GM12878 (cell line): ENCODE measurements at regions not wholly inside any gene's neighbourhood (a gene's known extent, or its start where the extent isn't known, plus 50 kb on each side); places are given as distances from the start of the nearest gene placed in this dataset.
A peak's percentile ranks its signal among the peaks of the same experiment; 100 is the strongest.

ENCODE experiments used
- ATAC-seq: fragments of 200-7000 bp; cut with Tn5 transposase; 3 replicates; pipeline ENCODE4 v1.9.1; 2020; ENCODE audit warnings: mild to moderate bottlenecking, moderate library complexity
- BruUV-seq: library from RNA; stranded (reverse); fragments of 400-500 nt; replicated peaks from 2 replicates; lab custom pipeline; 2021; lab: Mats Ljungman, UMichigan
- CTCF ChIA-PET: fragments of 300-600 bp; sonication (Branson Sonifier 250); formaldehyde crosslinking; extraction: SDS; loops from one replicate; lab custom pipeline; 2021; ENCODE audit warnings: inconsistent platforms; lab: Yijun Ruan, JAX
- POLR2A ChIA-PET: fragments of 350-600 bp; formaldehyde crosslinking; extraction: SDS; loops from one replicate; lab custom pipeline; 2021; ENCODE audit warnings: inconsistent platforms; lab: Charles Lee
- RAD21 ChIA-PET: fragments of 300-600 bp; sonication (Branson Sonifier 250); formaldehyde crosslinking; loops from one replicate; lab custom pipeline; 2023; ENCODE audit warnings: antibody characterized with exemption; ENCODE audit not compliant: unreplicated experiment; lab: Charles Lee
- SMC1A ChIA-PET: fragments of 300-600 bp; sonication (Branson Sonifier 250); formaldehyde crosslinking; loops from one replicate; lab custom pipeline; 2023; ENCODE audit not compliant: unreplicated experiment, uncharacterized antibody; lab: Charles Lee
- DNase-seq: peaks from one replicate; pipeline ENCODE4 v3.0.0-alpha.2; 2011; ENCODE audit warnings: low read depth, low spot score
- FAIRE-seq: peaks from 3 replicates; lab custom pipeline; 2011; peaks lifted over from hg19 to GRCh38; lab: Jason Lieb, UNC
- H2AFZ ChIP-seq: 2 replicates; pipeline ENCODE4 v1.6.0; 2011; ENCODE audit warnings: low read depth, low read length, control low read depth; ENCODE audit not compliant: control insufficient read depth
- H3K27ac ChIP-seq: 2 replicates; pipeline ENCODE4 v1.5.1; 2011; ENCODE audit warnings: control low read depth; ENCODE audit not compliant: control insufficient read depth, insufficient read depth
- H3K27me3 ChIP-seq, 2 experiments: replicated peaks in 1 of 2; 2 replicates each; pipeline versions ENCODE4 v1.6.0 to v1.6.1; 2011; ENCODE audit warnings: low read length in 1 of 2; ENCODE audit not compliant: control insufficient read depth in 2 of 2, insufficient read depth in 2 of 2
- H3K36me3 ChIP-seq, 2 experiments: 2 replicates each; pipeline ENCODE4 v1.5.1; 2011; ENCODE audit warnings: low read length in 1 of 2; ENCODE audit not compliant: control insufficient read depth in 2 of 2, insufficient read depth in 2 of 2
- H3K4me1 ChIP-seq: 2 replicates; pipeline ENCODE4 v1.6.1; 2011; ENCODE audit warnings: mild to moderate bottlenecking, low read length, moderate library complexity, mixed read lengths; ENCODE audit not compliant: control insufficient read depth, insufficient read depth
- H3K4me2 ChIP-seq: 2 replicates; pipeline ENCODE4 v1.6.0; 2011; ENCODE audit warnings: control low read depth; ENCODE audit not compliant: control insufficient read depth, insufficient read depth
- H3K4me3 ChIP-seq: fragments of 200-600 bp; sonication (generic); 2 replicates; pipeline ENCODE4 v1.5.1; 2016
- H3K79me2 ChIP-seq: 2 replicates; pipeline ENCODE4 v1.6.0; 2011; ENCODE audit warnings: low read length; ENCODE audit not compliant: control insufficient read depth, insufficient read depth
- H3K9ac ChIP-seq: 2 replicates; pipeline ENCODE4 v1.8.0; 2011; ENCODE audit warnings: low read length, control low read depth, mixed read lengths; ENCODE audit not compliant: control insufficient read depth, insufficient read depth
- H3K9me3 ChIP-seq: replicated peaks from 3 replicates; pipeline ENCODE4 v1.5.1; 2011; ENCODE audit warnings: mild to moderate bottlenecking, low read length; ENCODE audit not compliant: control insufficient read depth, insufficient read depth
- H4K20me1 ChIP-seq: 2 replicates; pipeline ENCODE4 v1.6.0; 2011; ENCODE audit not compliant: control insufficient read depth, insufficient read depth
- BRCA1 ChIP-seq: IDR thresholded peaks from 2 replicates; pipeline ENCODE4 v1.6.1; 2011; ENCODE audit warnings: low read depth, low read length, improper control_type of control experiment
- CBFB ChIP-seq: IDR thresholded peaks from 2 replicates; pipeline ENCODE4 v1.6.1; 2016; ENCODE audit warnings: antibody characterized with exemption, low read depth
- CBX5 ChIP-seq: sonication (generic); IDR thresholded peaks from 2 replicates; pipeline ENCODE4 v1.6.1; 2016; ENCODE audit warnings: low read depth, moderate library complexity, mild to moderate bottlenecking, inconsistent platforms
- CREB1 ChIP-seq: IDR thresholded peaks from 2 replicates; pipeline ENCODE4 v1.6.1; 2012; ENCODE audit warnings: low read depth, mild to moderate bottlenecking, inconsistent platforms
- CREM ChIP-seq: IDR thresholded peaks from 2 replicates; pipeline ENCODE4 v1.6.1; 2014; ENCODE audit warnings: antibody characterized with exemption, low read depth
- EP300 ChIP-seq, 2 experiments: fragments of 150-350 bp in 1 of 2; IDR thresholded peaks; 2 replicates each; pipeline ENCODE4 v1.6.1; 2011 to 2012; ENCODE audit warnings: low read depth in 2 of 2, low read length in 2 of 2, borderline replicate concordance in 1 of 2, improper control_type of control experiment in 1 of 2, inconsistent platforms in 1 of 2; ENCODE audit not compliant: control insufficient read depth in 1 of 2
- EZH2 ChIP-seq: IDR thresholded peaks from 2 replicates; pipeline ENCODE4 v1.6.1; 2012; ENCODE audit warnings: low read depth, mild to moderate bottlenecking, control low read depth, inconsistent platforms, low read length, borderline replicate concordance; ENCODE audit not compliant: control insufficient read depth
- FOXM1 ChIP-seq: IDR thresholded peaks from 2 replicates; pipeline ENCODE4 v1.6.1; 2012; ENCODE audit warnings: low read depth, mild to moderate bottlenecking, inconsistent platforms, low read length, moderate library complexity
- JUNB ChIP-seq: IDR thresholded peaks from 2 replicates; pipeline ENCODE4 v1.6.1; 2016; ENCODE audit warnings: antibody characterized with exemption, mild to moderate bottlenecking
- MEF2A ChIP-seq: IDR thresholded peaks from 2 replicates; pipeline ENCODE4 v1.6.1; 2011; ENCODE audit warnings: low read depth, mild to moderate bottlenecking, low read length, moderate library complexity; ENCODE audit not compliant: insufficient read depth
- NR2C2 ChIP-seq: IDR thresholded peaks from 2 replicates; pipeline ENCODE4 v1.6.1; 2011; ENCODE audit warnings: borderline replicate concordance, low read depth; ENCODE audit not compliant: control insufficient read depth, insufficient read length
- RELB ChIP-seq: fragments of 450-650 bp; IDR thresholded peaks from 2 replicates; pipeline ENCODE4 v1.6.1; 2017; ENCODE audit warnings: low read depth, mild to moderate bottlenecking, moderate library complexity
- SMAD1 ChIP-seq: fragments of 450-650 bp; IDR thresholded peaks from 2 replicates; pipeline ENCODE4 v1.6.1; 2018; ENCODE audit warnings: mild to moderate bottlenecking, low read depth; ENCODE audit not compliant: partially characterized antibody
- SREBF1 ChIP-seq: IDR thresholded peaks from 2 replicates; pipeline ENCODE4 v1.6.1; 2012; ENCODE audit warnings: mild to moderate bottlenecking, low read length
- ZNF217 ChIP-seq: fragments of 450-650 bp; IDR thresholded peaks from 2 replicates; pipeline ENCODE4 v1.6.1; 2017; ENCODE audit warnings: antibody characterized with exemption, mild to moderate bottlenecking
- ZNF687 ChIP-seq: fragments of 450-650 bp; IDR thresholded peaks from 2 replicates; pipeline ENCODE4 v1.6.1; 2017; ENCODE audit warnings: mild to moderate bottlenecking, moderate library complexity
- ZSCAN29 ChIP-seq: fragments of 450-650 bp; IDR thresholded peaks from 2 replicates; pipeline ENCODE4 v1.6.1; 2017; ENCODE audit warnings: mild to moderate bottlenecking, moderate library complexity
- WGBS: methylation state at CpG from one replicate; pipeline ENCODE4 v1.1.6; 2016; ENCODE audit warnings: low lambda C conversion rate; ENCODE audit not compliant: insufficient replicate concordance, insufficient coverage; ENCODE audit errors: missing lambda C conversion rate; 5-methylcytosine and 5-hydroxymethylcytosine counted together
- in situ Hi-C: fragments of 300-500 bp; cut with MboI; formaldehyde crosslinking; loops from 9 replicates; pipeline ENCODE4 v1.14.3; 2018; ENCODE audit warnings: mixed read lengths
- intact Hi-C: fragments of 100-400 bp; cut with micrococcal nuclease; formaldehyde crosslinking; loops from one replicate; pipeline ENCODE4 v1.14.2; 2022; ENCODE audit not compliant: unreplicated experiment

- no peak for TF ChIP-seq ZNF687
These were observed 150.0 kb upstream of the AHI1 start (continued) for GRCh38 chr6:135647521-135647920.

GRCh38 chr6:135651964-135652755, 154.6 kb upstream of the AHI1 start:
- DNase-seq: peak; percentile 51
- ChIA-PET CTCF (no interaction called here), SMC1A (interaction anchor here (1.2 kb wide), 1 partner anchor 18 kb away, joined by 3 read pairs; no protein-coding TSS in a partner anchor), RAD21 (interaction anchor here (0.6 kb wide), 1 partner anchor 209 kb away, joined by 3 read pairs; no protein-coding TSS in a partner anchor), POLR2A (no interaction called here)
- 20% methylated on average over 6 of the region's 7 CpGs for WGBS
- intact Hi-C loops: loop anchor here (5.0 kb wide), 1 partner anchor 65 kb away; no protein-coding TSS in a partner anchor
- Histone ChIP-seq H3K4me2 (no peak overlapping the region), H3K36me3 (no peaks in the 10 kb centered on the region), H2AFZ (no peak overlapping the region), H3K9me3 (peaks cover 7% of the 10 kb centered on the region), H3K4me1 (peaks cover 11% of the 10 kb centered on the region), H3K27ac (0 out of 2 replicates have a peak overlapping the region, but pooled peaks have one; percentile 9), H4K20me1 (no peaks in the 10 kb centered on the region), H3K27me3 (no peaks in the 10 kb centered on the region), H3K79me2 (no peaks in the 10 kb centered on the region), H3K9ac (no peak overlapping the region), H3K4me3 (no peak overlapping the region)
- in situ Hi-C loops: no loop called here
- ATAC-seq: peak; percentile 96
- FAIRE-seq: peak; percentile 91
- no TSS peak for BruUV-seq
- TF ChIP-seq CREB1 (peak; percentile 37; the same call in 1 of the 2 replicates), FOXM1 (peak; percentile 58; the same call in 1 of the 2 replicates), ZNF217 (peak; percentile 69; the same call in 1 of the 2 replicates), CBX5 (no peak), ZSCAN29 (no peak), BRCA1 (no peak), NR2C2 (no peak), EP300 (IDR thresholded peaks at IDR 0.05; ENCODE audit: borderline replicate concordance in 1 of 2, control insufficient read depth in 1 of 2, low read depth in 2 of 2, low read length in 2 of 2) (peak in 1 of 2 experiments; percentile 48; a peak in 1 of 4 replicates), CBFB (peak; percentile 83), CREM (peak; percentile 49), SMAD1 (no peak), SREBF1 (0 out of 2 replicates have a peak, but pooled peaks have one; percentile 14), EZH2 (no peak), RELB (peak; percentile 60; the same call in 1 of the 2 replicates), MEF2A (peak; percentile 96), JUNB (peak; percentile 36; the same call in 1 of the 2 replicates)
